ENCODE measurements at regions not wholly inside any gene's neighbourhood (a gene's known extent, or its start where the extent isn't known, plus 50 kb on each side); places are given as distances from the start of the nearest gene placed in this dataset.

- TF ChIP-seq EZH2phosphoT487 (IDR thresholded peaks at IDR 0.05; ENCODE audit: borderline replicate concordance, low read length): no peak
- TF ChIP-seq CTCF (conservative IDR thresholded peaks at IDR 0.05; ENCODE audit: low read depth, low read length): no peak
- no peak for TF ChIP-seq EZH2 (IDR thresholded peaks at IDR 0.05; ENCODE audit: low read length, unreplicated experiment)
Observed at GRCh38 chr12:88645816-88646215, 65.5 kb upstream of the KITLG start.
